Mucosa of descending colon (tissue), 3 donors: ENCODE measurements at regions not wholly inside any gene's neighbourhood (a gene's known extent, or its start where the extent isn't known, plus 50 kb on each side); places are given as distances from the start of the nearest gene placed in this dataset.

Experiments used
- ATAC-seq: fragments of 200-7000 bp; cut with Tn5 transposase; one replicate; pipeline ENCODE4 v1.9.1; 2020; ENCODE audit warnings: mild to moderate bottlenecking, moderate library complexity
- DNase-seq, 3 donors: peaks; one replicate each; pipeline ENCODE4 v3.0.0-alpha.2; 2020
- H3K36me3 ChIP-seq: fragments of 200-600 bp; one replicate; pipeline ENCODE4 v1.8.0; 2021; ENCODE audit warnings: low read depth, mild to moderate bottlenecking
- H3K4me1 ChIP-seq: fragments of 200-600 bp; one replicate; pipeline ENCODE4 v1.8.0; 2021; ENCODE audit warnings: low read depth, mild to moderate bottlenecking
- H3K4me3 ChIP-seq: fragments of 200-600 bp; one replicate; pipeline ENCODE4 v1.8.0; 2021; ENCODE audit warnings: mild to moderate bottlenecking
- H3K9me3 ChIP-seq: fragments of 200-600 bp; one replicate; pipeline ENCODE4 v1.8.0; 2021; ENCODE audit warnings: mild to moderate bottlenecking
- CTCF ChIP-seq: fragments of 200-600 bp; IDR thresholded peaks from one replicate; pipeline ENCODE4 v1.8.0; 2022; ENCODE audit warnings: antibody characterized with exemption, mild to moderate bottlenecking
- intact Hi-C, 2 donors: fragments of 100-400 bp; cut with DNase I in 1 of 2; cut with micrococcal nuclease in 1 of 2; formaldehyde crosslinking; loops; one replicate each; pipeline versions ENCODE4 v1.11.0 to v1.11.1; 2022; cut with DNase I, micrococcal nuclease
- donor health status: DM: no; HTN: no; CAD: no; lungs with moderate emphysema.
- donor health status: DM: no; HTN: no; CAD: no.
- donor health status: DM: no; HTN: yes; CAD: no.

- no peaks in the 10 kb centered on the region for H3K36me3 ChIP-seq
- no peaks in the 10 kb centered on the region for H3K9me3 ChIP-seq
- intact Hi-C loops, result no loop called here
- DNase-seq (no peak), ATAC-seq (no peak)
- H3K4me1 ChIP-seq, result no peaks in the 10 kb centered on the region
- TF ChIP-seq CTCF, result no peak
- H3K4me3 ChIP-seq, result no peak overlapping the region
Observed at GRCh38 chr12:46458500-46459102, 86.0 kb upstream of the SLC38A2 start.

GRCh38 chr12:46457958-46458357 lies 85.4 kb upstream of the SLC38A2 start:
- intact Hi-C loops, result no loop called here
- ATAC-seq, result no peak

GRCh38 chr12:46456356-46457334 lies 84.1 kb upstream of the SLC38A2 start:
- TF ChIP-seq CTCF, result no peak
- Histone ChIP-seq H3K4me1 (no peaks in the 10 kb centered on the region), H3K4me3 (no peak overlapping the region), H3K9me3 (no peaks in the 10 kb centered on the region), H3K36me3 (no peaks in the 10 kb centered on the region)
- intact Hi-C loops, result no loop called here
- ATAC-seq, result no peak
- no peak for DNase-seq

More at GRCh38 chr12:46457958-46458357, 85.4 kb upstream of the SLC38A2 start:
- Histone ChIP-seq H3K4me3 (no peak overlapping the region), H3K9me3 (no peaks in the 10 kb centered on the region), H3K36me3 (no peaks in the 10 kb centered on the region), H3K4me1 (no peaks in the 10 kb centered on the region)
- DNase-seq, result no peak
- TF ChIP-seq CTCF, result no peak

GRCh38 chr12:46455648-46456352 lies 83.2 kb upstream of the SLC38A2 start:
- intact Hi-C loops, result no loop called here
- TF ChIP-seq CTCF, result no peak
- ATAC-seq, result peak; percentile 46

GRCh38 chr12:46454981-46455380 lies 82.4 kb upstream of the SLC38A2 start:
- H3K9me3 ChIP-seq, result no peaks in the 10 kb centered on the region
- DNase-seq (no peak), ATAC-seq (no peak)
- intact Hi-C loops, result no loop called here
- H3K36me3 ChIP-seq, result no peaks in the 10 kb centered on the region
- H3K4me3 ChIP-seq, result no peak overlapping the region
- H3K4me1 ChIP-seq, result peaks cover 7% of the 10 kb centered on the region
- no peak for TF ChIP-seq CTCF

More at GRCh38 chr12:46455648-46456352, 83.2 kb upstream of the SLC38A2 start:
- Histone ChIP-seq H3K4me3 (no peak overlapping the region), H3K36me3 (no peaks in the 10 kb centered on the region), H3K9me3 (no peaks in the 10 kb centered on the region), H3K4me1 (no peaks in the 10 kb centered on the region)
- no peak for DNase-seq
